Glomerular visceral epithelial cell (primary cell): ENCODE measurements at regions not wholly inside any gene's neighbourhood (a gene's known extent, or its start where the extent isn't known, plus 50 kb on each side); places are given as distances from the start of the nearest gene placed in this dataset.
"Not testable (repeated sequence)": the region's sequence is repeated elsewhere in the genome, so short reads cannot be mapped to it uniquely, and the experiment has no call there.

Source experiments
- DNase-seq: peaks from one replicate; pipeline ENCODE4 v3.0.0-alpha.2; 2016; ENCODE audit errors: extremely low spot score

GRCh38 chr20:17873410-17874270, 95.0 kb downstream of the SNX5 start:
- peak; percentile 53 for DNase-seq

- no peak for DNase-seq
Observed at GRCh38 chr20:17872959-17873358, 95.6 kb downstream of the SNX5 start.

GRCh38 chr20:17872434-17872833, 96.2 kb downstream of the SNX5 start:
- no peak for DNase-seq

GRCh38 chr20:17871886-17872285, 96.7 kb downstream of the SNX5 start:
- no peak for DNase-seq

- DNase-seq: no peak
Observed at GRCh38 chr20:17871181-17871580, 97.4 kb downstream of the SNX5 start.

- no peak for DNase-seq
Observed at GRCh38 chr20:17870086-17870740, 98.4 kb downstream of the SNX5 start.

- DNase-seq: no peak
Observed at GRCh38 chr20:17869295-17869994, 99.1 kb downstream of the SNX5 start.

GRCh38 chr20:17868700-17869231, 99.8 kb downstream of the SNX5 start:
- no peak for DNase-seq

- no peak for DNase-seq
Observed at GRCh38 chr20:17868151-17868550, 100.4 kb downstream of the SNX5 start.

GRCh38 chr20:17867131-17867925, 101.3 kb downstream of the SNX5 start:
- DNase-seq: no peak

GRCh38 chr20:17866234-17867001, 102.2 kb downstream of the SNX5 start:
- no peak for DNase-seq

GRCh38 chr20:17863577-17864292, 104.9 kb downstream of the SNX5 start:
- DNase-seq: peak; percentile 85

GRCh38 chr20:17863209-17863576, 105.4 kb downstream of the SNX5 start:
- no peak for DNase-seq

- DNase-seq: no peak
Observed at GRCh38 chr20:17862171-17862570, 106.4 kb downstream of the SNX5 start.

GRCh38 chr20:17861620-17862019, 107.0 kb downstream of the SNX5 start:
- not testable (repeated sequence) for DNase-seq

- no peak for DNase-seq
Observed at GRCh38 chr20:17860301-17861197, 108.0 kb downstream of the SNX5 start.

- DNase-seq: no peak
Observed at GRCh38 chr20:17859616-17860232, 108.9 kb downstream of the SNX5 start.

- no peak for DNase-seq
Observed at GRCh38 chr20:17859002-17859615, 109.5 kb downstream of the SNX5 start.
